ENCODE measurements at regions not wholly inside any gene's neighbourhood (a gene's known extent, or its start where the extent isn't known, plus 50 kb on each side); places are given as distances from the start of the nearest gene placed in this dataset.

DNA sequence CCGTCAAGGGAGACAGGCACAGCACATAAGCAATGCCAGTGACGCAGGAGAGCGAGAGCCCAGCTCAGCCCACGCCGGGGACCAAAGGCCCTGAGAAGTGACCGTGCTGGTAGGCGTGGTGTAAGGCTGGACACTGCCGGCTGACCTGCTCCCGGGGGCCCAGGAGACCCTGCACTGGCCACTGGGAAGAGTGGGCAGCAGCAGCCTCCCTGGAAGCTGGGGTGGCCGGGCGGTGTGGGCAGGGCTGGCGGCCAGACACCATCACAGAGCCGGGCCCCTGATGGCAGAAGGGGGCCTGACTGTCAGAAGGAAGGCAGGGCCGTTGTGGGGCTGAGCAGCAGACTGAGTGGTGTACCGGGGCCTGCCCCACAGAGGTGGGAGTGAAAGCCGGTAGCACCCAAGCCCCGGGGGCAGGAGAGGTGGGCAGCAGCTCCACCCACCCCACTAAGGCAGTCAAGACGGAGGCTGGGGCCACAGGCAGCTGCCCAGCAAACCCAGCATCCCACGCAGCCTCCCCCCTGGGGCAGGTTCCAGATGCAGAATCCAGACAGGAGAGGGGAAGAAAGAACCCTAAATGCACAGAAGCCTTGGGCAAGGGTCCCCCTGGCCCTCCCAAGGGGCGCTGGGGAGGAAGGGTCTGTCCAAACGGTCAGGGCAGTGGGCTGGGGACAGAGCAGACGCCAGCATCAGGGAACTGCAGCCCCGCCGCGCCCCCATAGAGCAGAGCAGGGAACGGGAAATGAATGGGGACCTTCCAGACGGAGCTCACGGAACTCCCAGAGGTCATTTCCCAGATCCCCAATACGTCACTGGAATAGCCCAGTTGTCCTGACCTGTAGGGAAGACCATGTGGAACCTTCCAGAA is 205.2 kb downstream of the BRD1 start:
- TF ChIP-seq POLR2AphosphoS5 (IDR thresholded peaks at IDR 0.05; ENCODE audit: low read depth, low read length) = no peak
- no peak for TF ChIP-seq POLR2A (IDR thresholded peaks at IDR 0.05; ENCODE audit: low read depth, low read length)
- no peak for TF ChIP-seq TAF1 (IDR thresholded peaks at IDR 0.05; ENCODE audit: low read depth, low read length)
- no peak for TF ChIP-seq POU2F2 (IDR thresholded peaks at IDR 0.05; ENCODE audit: low read depth, low read length)
- TF ChIP-seq PAX5 (IDR thresholded peaks at IDR 0.05; ENCODE audit: insufficient read depth, low read length, severe bottlenecking) = no peak
- TF ChIP-seq SPI1 (IDR thresholded peaks at IDR 0.05; ENCODE audit: low read depth, low read length) = no peak
- no peak for DNase-seq (ENCODE audit: insufficient read length, low spot score)
- no peak for FAIRE-seq

DNA sequence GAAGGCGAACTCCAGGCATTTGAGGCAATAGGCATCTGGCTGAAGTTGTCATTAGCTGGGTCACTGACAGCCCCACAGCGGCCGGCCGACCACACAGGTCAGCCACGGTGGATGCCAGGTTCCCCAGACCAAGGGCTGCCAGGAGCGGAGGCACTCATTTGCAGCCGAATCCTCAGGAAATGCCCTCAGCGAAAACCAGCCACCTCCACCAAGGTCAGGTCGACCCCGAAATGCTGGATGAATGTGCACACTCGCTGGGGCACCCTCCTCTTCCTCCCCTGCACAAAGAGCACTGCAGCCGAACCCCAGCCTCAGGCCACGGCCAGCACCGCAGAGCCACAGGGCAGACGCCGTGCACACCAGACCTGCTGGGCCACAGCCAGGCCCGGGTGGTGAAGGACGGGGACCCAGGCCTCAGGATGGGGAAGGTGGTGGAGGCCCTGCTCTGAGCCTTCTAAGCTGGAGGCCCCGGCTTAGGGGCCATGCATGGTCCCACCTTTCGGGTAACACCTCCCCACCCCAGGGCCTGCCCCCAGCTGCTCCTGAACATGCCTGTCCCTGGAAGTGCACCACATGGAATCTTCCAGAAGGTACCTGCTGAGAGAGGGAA is 206.0 kb downstream of the BRD1 start:
- TF ChIP-seq POLR2AphosphoS5 (IDR thresholded peaks at IDR 0.05; ENCODE audit: low read depth, low read length) (no peak), POLR2A (IDR thresholded peaks at IDR 0.05; ENCODE audit: low read depth, low read length) (no peak), PAX5 (IDR thresholded peaks at IDR 0.05; ENCODE audit: insufficient read depth, low read length, severe bottlenecking) (no peak), TAF1 (IDR thresholded peaks at IDR 0.05; ENCODE audit: low read depth, low read length) (no peak), SPI1 (IDR thresholded peaks at IDR 0.05; ENCODE audit: low read depth, low read length) (no peak), POU2F2 (IDR thresholded peaks at IDR 0.05; ENCODE audit: low read depth, low read length) (no peak)
- FAIRE-seq (no peak), DNase-seq (ENCODE audit: insufficient read length, low spot score) (no peak)

DNA sequence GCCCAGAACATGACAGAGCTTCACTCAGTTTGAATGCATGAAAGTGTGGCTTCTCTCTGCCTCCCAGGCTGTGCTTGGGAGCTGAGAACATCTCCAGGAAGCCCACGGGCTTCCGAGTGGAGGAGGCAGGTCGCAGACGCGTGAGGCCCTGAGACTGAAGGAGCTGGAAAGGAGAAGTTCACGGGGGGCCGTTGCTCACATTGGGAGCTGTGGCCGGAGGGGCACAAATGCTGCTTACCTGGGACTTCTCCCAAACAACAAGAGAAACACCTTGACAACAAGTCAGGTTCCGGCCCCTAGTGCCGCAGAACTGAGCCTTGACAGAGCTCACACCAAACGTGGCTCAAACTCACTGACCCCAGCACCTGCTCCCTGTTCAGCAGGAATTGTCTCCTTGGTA is 207.0 kb downstream of the BRD1 start:
- TF ChIP-seq POLR2AphosphoS5 (IDR thresholded peaks at IDR 0.05; ENCODE audit: low read depth, low read length) (no peak), TAF1 (IDR thresholded peaks at IDR 0.05; ENCODE audit: low read depth, low read length) (no peak), POLR2A (IDR thresholded peaks at IDR 0.05; ENCODE audit: low read depth, low read length) (no peak), POU2F2 (IDR thresholded peaks at IDR 0.05; ENCODE audit: low read depth, low read length) (no peak), PAX5 (IDR thresholded peaks at IDR 0.05; ENCODE audit: insufficient read depth, low read length, severe bottlenecking) (no peak), SPI1 (IDR thresholded peaks at IDR 0.05; ENCODE audit: low read depth, low read length) (no peak)
- DNase-seq (ENCODE audit: insufficient read length, low spot score) (no peak), FAIRE-seq (no peak)

DNA sequence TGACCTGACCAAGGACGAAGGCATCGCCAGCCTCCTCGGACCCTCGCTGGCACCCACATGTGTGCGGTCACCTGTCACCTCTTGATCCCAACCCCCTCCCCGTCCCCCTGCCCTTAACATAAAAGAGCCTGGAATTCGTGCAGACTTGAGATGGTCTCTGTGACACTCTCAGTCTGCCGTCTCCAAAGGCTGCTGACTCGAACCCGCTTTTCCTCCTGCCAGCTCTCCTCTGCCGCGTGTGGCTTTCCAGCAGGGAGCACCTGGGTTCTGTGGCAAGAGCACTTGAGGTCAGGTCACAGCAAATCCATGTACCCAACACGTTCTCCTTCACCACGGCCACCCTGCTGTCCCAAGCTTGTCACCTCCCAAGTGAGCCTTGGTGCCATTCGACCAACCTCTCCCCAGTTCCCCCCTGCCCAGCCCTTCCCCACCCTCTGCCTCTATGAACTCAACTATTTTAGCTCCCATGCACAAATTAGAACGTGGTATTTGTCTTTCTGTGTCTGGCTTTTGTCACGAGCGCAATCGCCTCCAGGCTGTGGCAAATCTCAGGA is 207.6 kb downstream of the BRD1 start:
- TF ChIP-seq POU2F2 (IDR thresholded peaks at IDR 0.05; ENCODE audit: low read depth, low read length) (no peak), POLR2AphosphoS5 (IDR thresholded peaks at IDR 0.05; ENCODE audit: low read depth, low read length) (no peak), SPI1 (IDR thresholded peaks at IDR 0.05; ENCODE audit: low read depth, low read length) (no peak), PAX5 (IDR thresholded peaks at IDR 0.05; ENCODE audit: insufficient read depth, low read length, severe bottlenecking) (no peak), POLR2A (IDR thresholded peaks at IDR 0.05; ENCODE audit: low read depth, low read length) (no peak)
- DNase-seq (ENCODE audit: insufficient read length, low spot score) (no peak), FAIRE-seq (no peak)

DNA sequence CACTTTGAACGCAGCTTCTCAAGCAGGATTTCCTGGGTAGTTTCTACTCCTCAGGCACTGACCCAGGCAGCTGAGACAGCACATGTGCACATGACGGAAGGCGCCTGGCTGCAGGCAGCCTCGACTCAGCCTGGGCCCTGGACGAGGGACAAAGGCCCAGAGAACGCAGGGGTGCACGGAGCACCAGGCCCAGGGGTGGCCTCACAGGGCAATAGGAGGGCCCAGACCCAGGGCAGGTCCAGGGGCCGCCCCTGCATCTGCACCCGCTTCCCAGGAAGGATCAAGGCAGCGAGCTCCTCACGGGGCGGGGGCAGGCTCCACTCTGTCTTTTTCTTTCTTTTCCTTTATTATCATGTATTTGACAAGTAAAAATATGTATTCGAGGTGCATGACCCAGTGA is 208.4 kb downstream of the BRD1 start:
- FAIRE-seq = no peak
- TF ChIP-seq POU2F2 (IDR thresholded peaks at IDR 0.05; ENCODE audit: low read depth, low read length) (no peak), POLR2AphosphoS5 (IDR thresholded peaks at IDR 0.05; ENCODE audit: low read depth, low read length) (no peak), TAF1 (IDR thresholded peaks at IDR 0.05; ENCODE audit: low read depth, low read length) (no peak), SPI1 (IDR thresholded peaks at IDR 0.05; ENCODE audit: low read depth, low read length) (no peak), PAX5 (IDR thresholded peaks at IDR 0.05; ENCODE audit: insufficient read depth, low read length, severe bottlenecking) (no peak), POLR2A (IDR thresholded peaks at IDR 0.05; ENCODE audit: low read depth, low read length) (no peak)
- DNase-seq (ENCODE audit: insufficient read length, low spot score) = no peak

DNA sequence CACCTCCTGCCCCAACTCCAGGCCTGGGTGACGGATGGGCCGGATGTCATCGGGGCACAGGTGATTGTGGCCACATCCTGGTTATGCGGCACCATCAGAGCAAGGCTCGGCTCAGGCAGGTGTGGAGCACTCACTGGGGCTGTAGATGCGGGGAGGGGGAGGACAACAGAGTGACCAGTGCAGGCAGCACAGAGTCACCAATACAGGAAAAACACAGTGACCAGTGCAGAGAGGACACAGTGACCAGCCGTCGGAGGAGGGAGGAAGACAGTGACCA is 209.1 kb downstream of the BRD1 start:
- FAIRE-seq = no peak
- no peak for DNase-seq (ENCODE audit: insufficient read length, low spot score)
- TF ChIP-seq POLR2AphosphoS5 (IDR thresholded peaks at IDR 0.05; ENCODE audit: low read depth, low read length) = no peak
- no peak for TF ChIP-seq PAX5 (IDR thresholded peaks at IDR 0.05; ENCODE audit: insufficient read depth, low read length, severe bottlenecking)

DNA sequence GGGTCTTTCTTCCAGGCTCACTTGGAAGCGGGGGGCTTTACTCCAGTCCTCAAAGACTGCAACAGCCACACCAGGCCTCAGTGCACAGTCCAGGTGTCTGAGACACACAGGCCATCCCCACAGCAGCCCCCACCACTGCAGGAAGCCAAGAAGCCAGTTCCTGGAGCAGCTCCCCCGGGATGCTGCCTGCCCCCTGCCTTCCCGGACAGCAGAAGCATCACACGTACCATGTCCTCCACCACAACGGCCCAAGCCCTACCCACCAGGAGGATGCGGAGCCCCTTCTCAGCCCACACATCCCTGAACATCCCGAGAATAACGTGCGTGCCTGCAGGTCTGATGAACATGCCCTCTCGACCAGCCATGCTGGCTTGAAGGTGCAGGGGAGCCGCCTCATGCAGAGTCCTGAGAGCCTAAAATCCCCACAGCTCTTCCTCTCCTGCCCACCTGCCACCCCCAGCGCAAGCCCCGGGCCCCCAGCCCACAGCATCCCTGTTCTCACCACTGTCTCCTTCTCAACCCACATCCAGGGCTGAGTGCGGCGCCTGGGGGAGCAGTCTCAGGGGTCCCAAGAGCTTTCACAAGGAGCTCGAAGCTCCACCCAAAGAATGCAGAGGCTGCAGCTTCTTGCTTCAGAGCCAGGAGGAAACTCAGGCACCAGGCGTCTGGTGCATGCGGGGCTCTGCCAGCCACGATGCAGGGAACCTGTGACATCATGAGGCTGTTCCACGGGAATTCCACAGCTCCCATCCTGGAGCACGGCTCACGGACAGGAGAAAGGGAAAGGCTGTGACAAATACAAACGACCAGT is 209.6 kb downstream of the BRD1 start:
- no peak for DNase-seq (ENCODE audit: insufficient read length, low spot score)
- TF ChIP-seq TAF1 (IDR thresholded peaks at IDR 0.05; ENCODE audit: low read depth, low read length) = no peak
- TF ChIP-seq POLR2A (IDR thresholded peaks at IDR 0.05; ENCODE audit: low read depth, low read length) = no peak
- no peak for TF ChIP-seq POU2F2 (IDR thresholded peaks at IDR 0.05; ENCODE audit: low read depth, low read length)
- TF ChIP-seq SPI1 (IDR thresholded peaks at IDR 0.05; ENCODE audit: low read depth, low read length) = no peak
- TF ChIP-seq POLR2AphosphoS5 (IDR thresholded peaks at IDR 0.05; ENCODE audit: low read depth, low read length) = no peak
- no peak for TF ChIP-seq PAX5 (IDR thresholded peaks at IDR 0.05; ENCODE audit: insufficient read depth, low read length, severe bottlenecking)
- no peak for FAIRE-seq

DNA sequence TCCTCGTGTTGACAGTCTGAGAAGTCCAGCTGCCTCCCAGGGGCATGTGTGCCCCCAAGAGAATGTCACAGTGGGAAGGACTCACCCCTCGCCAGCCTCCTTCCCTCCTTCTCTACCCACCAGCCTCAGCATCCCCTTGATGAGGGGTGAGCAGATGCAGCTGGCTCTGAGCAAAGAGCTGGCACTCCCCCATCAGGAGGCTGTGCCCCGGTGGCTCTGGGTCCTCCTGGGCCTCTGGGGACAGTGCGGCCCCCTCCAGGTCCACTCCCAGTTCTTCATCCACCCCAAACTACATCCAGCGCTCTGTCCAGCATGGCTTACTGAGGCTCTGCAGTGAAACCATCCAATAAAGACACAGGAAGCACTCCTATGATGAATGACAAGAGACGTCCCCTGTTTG is 210.4 kb downstream of the BRD1 start:
- TF ChIP-seq PAX5 (IDR thresholded peaks at IDR 0.05; ENCODE audit: insufficient read depth, low read length, severe bottlenecking) (no peak), POLR2AphosphoS5 (IDR thresholded peaks at IDR 0.05; ENCODE audit: low read depth, low read length) (no peak), POU2F2 (IDR thresholded peaks at IDR 0.05; ENCODE audit: low read depth, low read length) (no peak), TAF1 (IDR thresholded peaks at IDR 0.05; ENCODE audit: low read depth, low read length) (no peak), POLR2A (IDR thresholded peaks at IDR 0.05; ENCODE audit: low read depth, low read length) (no peak), SPI1 (IDR thresholded peaks at IDR 0.05; ENCODE audit: low read depth, low read length) (no peak)
- FAIRE-seq (no peak), DNase-seq (ENCODE audit: insufficient read length, low spot score) (no peak)

Data from GM12891 (cell line).